IPS DF 19.7 (cell line): ENCODE measurements at regions not wholly inside any gene's neighbourhood (a gene's known extent, or its start where the extent isn't known, plus 50 kb on each side); places are given as distances from the start of the nearest gene placed in this dataset.
"Not testable (repeated sequence)": the region's sequence is repeated elsewhere in the genome, so short reads cannot be mapped to it uniquely, and the experiment has no call there.

Source experiments
- DNase-seq: peaks from one replicate; pipeline ENCODE4 v3.0.0-alpha.2; 2013; ENCODE audit warnings: low read depth, low spot score

- DNase-seq = no peak
Measured at GRCh38 chr4:124943145-124943889, 230.8 kb upstream of the ANKRD50 start.

- DNase-seq = no peak
Measured at GRCh38 chr4:124941267-124941666, 228.7 kb upstream of the ANKRD50 start.

- no peak for DNase-seq
Measured at GRCh38 chr4:124940387-124940786, 227.9 kb upstream of the ANKRD50 start.

GRCh38 chr4:124939908-124940307 is 227.4 kb upstream of the ANKRD50 start:
- no peak for DNase-seq

- DNase-seq = no peak
Measured at GRCh38 chr4:124938836-124939235, 226.3 kb upstream of the ANKRD50 start.

- DNase-seq = no peak
Measured at GRCh38 chr4:124937993-124938392, 225.5 kb upstream of the ANKRD50 start.

- no peak for DNase-seq
Measured at GRCh38 chr4:124936427-124936826, 223.9 kb upstream of the ANKRD50 start.

- DNase-seq = no peak
Measured at GRCh38 chr4:124934916-124935315, 222.4 kb upstream of the ANKRD50 start.

- DNase-seq = no peak
Measured at GRCh38 chr4:124933521-124933920, 221.0 kb upstream of the ANKRD50 start.

GRCh38 chr4:124932447-124932846 is 219.9 kb upstream of the ANKRD50 start:
- no peak for DNase-seq

- no peak for DNase-seq
Measured at GRCh38 chr4:124931050-124931449, 218.5 kb upstream of the ANKRD50 start.

- not testable (repeated sequence) for DNase-seq
Measured at GRCh38 chr4:124922748-124923147, 210.2 kb upstream of the ANKRD50 start.

GRCh38 chr4:124918559-124919122 is 206.1 kb upstream of the ANKRD50 start:
- DNase-seq = no peak

- DNase-seq = no peak
Measured at GRCh38 chr4:124915073-124915472, 202.5 kb upstream of the ANKRD50 start.

- DNase-seq = no peak
Measured at GRCh38 chr4:124913237-124913636, 200.7 kb upstream of the ANKRD50 start.

GRCh38 chr4:124910327-124910726 is 197.8 kb upstream of the ANKRD50 start:
- DNase-seq = no peak

GRCh38 chr4:124907881-124908280 is 195.3 kb upstream of the ANKRD50 start:
- DNase-seq = no peak

GRCh38 chr4:124905441-124905840 is 192.9 kb upstream of the ANKRD50 start:
- DNase-seq = no peak

- no peak for DNase-seq
Measured at GRCh38 chr4:124904723-124905388, 192.3 kb upstream of the ANKRD50 start.

- DNase-seq = no peak
Measured at GRCh38 chr4:124903995-124904722, 191.6 kb upstream of the ANKRD50 start.

- DNase-seq = no peak
Measured at GRCh38 chr4:124902001-124902515, 189.5 kb upstream of the ANKRD50 start.

GRCh38 chr4:124899997-124900396 is 187.5 kb upstream of the ANKRD50 start:
- DNase-seq = no peak
